GM12878 (cell line): ENCODE measurements at regions not wholly inside any gene's neighbourhood (a gene's known extent, or its start where the extent isn't known, plus 50 kb on each side); places are given as distances from the start of the nearest gene placed in this dataset.

ENCODE experiments used
- CREB1 ChIP-seq: IDR thresholded peaks from 2 replicates; pipeline ENCODE4 v1.6.1; 2012; ENCODE audit warnings: low read depth, mild to moderate bottlenecking, inconsistent platforms
- JUND ChIP-seq: IDR thresholded peaks from 2 replicates; pipeline ENCODE4 v1.6.1; 2012; ENCODE audit warnings: low read depth, mild to moderate bottlenecking, low read length, improper control_type of control experiment, moderate library complexity
- NFYB ChIP-seq: IDR thresholded peaks from 2 replicates; pipeline ENCODE4 v1.6.1; 2011; ENCODE audit warnings: low read depth, mild to moderate bottlenecking, low read length, improper control_type of control experiment, moderate library complexity; ENCODE audit not compliant: insufficient read depth
- PAX8 ChIP-seq: fragments of 450-650 bp; IDR thresholded peaks from 2 replicates; pipeline ENCODE4 v1.6.1; 2017; ENCODE audit warnings: mild to moderate bottlenecking, moderate library complexity
- RELB ChIP-seq: fragments of 450-650 bp; IDR thresholded peaks from 2 replicates; pipeline ENCODE4 v1.6.1; 2017; ENCODE audit warnings: low read depth, mild to moderate bottlenecking, moderate library complexity
- TF ChIP-seq, protein P1 (sequence below): fragments of 450-650 bp; formaldehyde crosslinking; IDR thresholded peaks from 2 replicates; pipeline ENCODE4 v1.4.0; 2022; ENCODE audit warnings: mild to moderate bottlenecking, moderate library complexity
- TF ChIP-seq, protein P2 (sequence below): fragments of 450-650 bp; IDR thresholded peaks from 2 replicates; pipeline ENCODE4 v1.6.1; 2017; ENCODE audit warnings: borderline replicate concordance

DNA sequence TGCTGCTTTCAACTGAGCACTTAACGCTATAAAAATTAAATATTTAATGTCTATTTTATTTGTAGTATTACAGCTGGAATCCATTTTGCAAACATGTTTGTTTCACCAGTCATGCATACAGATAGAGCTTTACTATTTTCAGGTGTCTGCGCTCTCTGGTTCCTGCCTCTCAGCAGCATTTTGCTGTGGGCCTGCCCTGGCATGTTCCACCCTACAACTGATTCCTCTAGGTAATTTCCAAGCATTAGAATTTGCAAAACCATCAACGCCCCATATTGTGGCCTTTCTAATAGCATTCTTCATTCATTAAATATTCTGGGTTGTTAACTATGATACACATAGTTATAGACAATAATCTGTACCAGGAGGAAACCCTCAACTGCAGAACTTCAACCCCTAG, 266.4 kb upstream of the DLGAP1 start (continued):
- TF ChIP-seq RELB = no peak
- TF ChIP-seq, protein P1, sequence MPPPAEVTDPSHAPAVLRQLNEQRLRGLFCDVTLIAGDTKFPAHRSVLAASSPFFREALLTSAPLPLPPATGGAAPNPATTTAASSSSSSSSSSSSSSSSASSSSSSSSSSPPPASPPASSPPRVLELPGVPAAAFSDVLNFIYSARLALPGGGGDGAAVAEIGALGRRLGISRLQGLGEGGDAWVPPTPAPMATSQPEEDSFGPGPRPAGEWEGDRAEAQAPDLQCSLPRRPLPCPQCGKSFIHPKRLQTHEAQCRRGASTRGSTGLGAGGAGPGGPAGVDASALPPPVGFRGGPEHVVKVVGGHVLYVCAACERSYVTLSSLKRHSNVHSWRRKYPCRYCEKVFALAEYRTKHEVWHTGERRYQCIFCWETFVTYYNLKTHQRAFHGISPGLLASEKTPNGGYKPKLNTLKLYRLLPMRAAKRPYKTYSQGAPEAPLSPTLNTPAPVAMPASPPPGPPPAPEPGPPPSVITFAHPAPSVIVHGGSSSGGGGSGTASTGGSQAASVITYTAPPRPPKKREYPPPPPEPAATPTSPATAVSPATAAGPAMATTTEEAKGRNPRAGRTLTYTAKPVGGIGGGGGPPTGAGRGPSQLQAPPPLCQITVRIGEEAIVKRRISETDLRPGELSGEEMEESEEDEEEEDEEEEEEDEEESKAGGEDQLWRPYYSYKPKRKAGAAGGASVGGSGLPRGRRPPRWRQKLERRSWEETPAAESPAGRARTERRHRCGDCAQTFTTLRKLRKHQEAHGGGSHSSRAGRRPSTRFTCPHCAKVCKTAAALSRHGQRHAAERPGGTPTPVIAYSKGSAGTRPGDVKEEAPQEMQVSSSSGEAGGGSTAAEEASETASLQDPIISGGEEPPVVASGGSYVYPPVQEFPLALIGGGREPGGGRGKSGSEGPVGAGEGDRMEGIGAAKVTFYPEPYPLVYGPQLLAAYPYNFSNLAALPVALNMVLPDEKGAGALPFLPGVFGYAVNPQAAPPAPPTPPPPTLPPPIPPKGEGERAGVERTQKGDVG (CRISPR knock-in tag) = no peak
- TF ChIP-seq NFYB = no peak
- no peak for TF ChIP-seq CREB1
- TF ChIP-seq, protein P2, sequence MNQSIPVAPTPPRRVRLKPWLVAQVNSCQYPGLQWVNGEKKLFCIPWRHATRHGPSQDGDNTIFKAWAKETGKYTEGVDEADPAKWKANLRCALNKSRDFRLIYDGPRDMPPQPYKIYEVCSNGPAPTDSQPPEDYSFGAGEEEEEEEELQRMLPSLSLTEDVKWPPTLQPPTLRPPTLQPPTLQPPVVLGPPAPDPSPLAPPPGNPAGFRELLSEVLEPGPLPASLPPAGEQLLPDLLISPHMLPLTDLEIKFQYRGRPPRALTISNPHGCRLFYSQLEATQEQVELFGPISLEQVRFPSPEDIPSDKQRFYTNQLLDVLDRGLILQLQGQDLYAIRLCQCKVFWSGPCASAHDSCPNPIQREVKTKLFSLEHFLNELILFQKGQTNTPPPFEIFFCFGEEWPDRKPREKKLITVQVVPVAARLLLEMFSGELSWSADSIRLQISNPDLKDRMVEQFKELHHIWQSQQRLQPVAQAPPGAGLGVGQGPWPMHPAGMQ = no peak
- TF ChIP-seq PAX8 = no peak
- no peak for TF ChIP-seq JUND
- TF ChIP-seq, all 136 proteins: peak for 0
